GM19395 (cell line): ENCODE measurements at regions not wholly inside any gene's neighbourhood (a gene's known extent, or its start where the extent isn't known, plus 50 kb on each side); places are given as distances from the start of the nearest gene placed in this dataset.
"Not testable (repeated sequence)": the region's sequence is repeated elsewhere in the genome, so short reads cannot be mapped to it uniquely, and the experiment has no call there.

ENCODE experiments used
- ATAC-seq: cut with Tn5 transposase; IDR thresholded peaks from one replicate; pipeline ENCODE4 v1.9.1; 2021; ENCODE audit warnings: mild to moderate bottlenecking, moderate library complexity; ENCODE audit not compliant: unreplicated experiment

GRCh38 chr6:100322886-100323285, 141.8 kb downstream of the SIM1 start:
- ATAC-seq: no peak

GRCh38 chr6:100320686-100321085, 144.0 kb downstream of the SIM1 start:
- ATAC-seq: no peak

GRCh38 chr6:100317031-100317430, 147.7 kb downstream of the SIM1 start:
- no peak for ATAC-seq

- no peak for ATAC-seq
Observed at GRCh38 chr6:100314186-100314585, 150.5 kb downstream of the SIM1 start.

- ATAC-seq: no peak
Observed at GRCh38 chr6:100311707-100312251, 152.9 kb downstream of the SIM1 start.

GRCh38 chr6:100309174-100309573, 155.5 kb downstream of the SIM1 start:
- no peak for ATAC-seq

- ATAC-seq: no peak
Observed at GRCh38 chr6:100307561-100307960, 157.2 kb downstream of the SIM1 start.

- no peak for ATAC-seq
Observed at GRCh38 chr6:100305209-100305869, 159.4 kb downstream of the SIM1 start.

- ATAC-seq: no peak
Observed at GRCh38 chr6:100304575-100304974, 160.1 kb downstream of the SIM1 start.

GRCh38 chr6:100301731-100302130, 163.0 kb downstream of the SIM1 start:
- no peak for ATAC-seq

- ATAC-seq: no peak
Observed at GRCh38 chr6:100300221-100300736, 164.4 kb downstream of the SIM1 start.

GRCh38 chr6:100296810-100297544, 167.7 kb downstream of the SIM1 start:
- ATAC-seq: no peak

GRCh38 chr6:100295172-100295571, 169.5 kb downstream of the SIM1 start:
- not testable (repeated sequence) for ATAC-seq

- ATAC-seq: no peak
Observed at GRCh38 chr6:100289285-100289684, 175.4 kb downstream of the SIM1 start.

GRCh38 chr6:100288311-100288710, 176.4 kb downstream of the SIM1 start:
- no peak for ATAC-seq

- ATAC-seq: no peak
Observed at GRCh38 chr6:100283285-100283684, 181.4 kb downstream of the SIM1 start.

GRCh38 chr6:100281471-100281901, 183.2 kb downstream of the SIM1 start:
- no peak for ATAC-seq

- ATAC-seq: no peak
Observed at GRCh38 chr6:100276311-100277057, 188.2 kb downstream of the SIM1 start.

GRCh38 chr6:100274147-100274546, 190.6 kb downstream of the SIM1 start:
- ATAC-seq: no peak

- no peak for ATAC-seq
Observed at GRCh38 chr6:100271625-100272024, 193.1 kb downstream of the SIM1 start.

- ATAC-seq: no peak
Observed at GRCh38 chr6:100271202-100271601, 193.5 kb downstream of the SIM1 start.
